ENCODE measurements at regions not wholly inside any gene's neighbourhood (a gene's known extent, or its start where the extent isn't known, plus 50 kb on each side); places are given as distances from the start of the nearest gene placed in this dataset.

DNA sequence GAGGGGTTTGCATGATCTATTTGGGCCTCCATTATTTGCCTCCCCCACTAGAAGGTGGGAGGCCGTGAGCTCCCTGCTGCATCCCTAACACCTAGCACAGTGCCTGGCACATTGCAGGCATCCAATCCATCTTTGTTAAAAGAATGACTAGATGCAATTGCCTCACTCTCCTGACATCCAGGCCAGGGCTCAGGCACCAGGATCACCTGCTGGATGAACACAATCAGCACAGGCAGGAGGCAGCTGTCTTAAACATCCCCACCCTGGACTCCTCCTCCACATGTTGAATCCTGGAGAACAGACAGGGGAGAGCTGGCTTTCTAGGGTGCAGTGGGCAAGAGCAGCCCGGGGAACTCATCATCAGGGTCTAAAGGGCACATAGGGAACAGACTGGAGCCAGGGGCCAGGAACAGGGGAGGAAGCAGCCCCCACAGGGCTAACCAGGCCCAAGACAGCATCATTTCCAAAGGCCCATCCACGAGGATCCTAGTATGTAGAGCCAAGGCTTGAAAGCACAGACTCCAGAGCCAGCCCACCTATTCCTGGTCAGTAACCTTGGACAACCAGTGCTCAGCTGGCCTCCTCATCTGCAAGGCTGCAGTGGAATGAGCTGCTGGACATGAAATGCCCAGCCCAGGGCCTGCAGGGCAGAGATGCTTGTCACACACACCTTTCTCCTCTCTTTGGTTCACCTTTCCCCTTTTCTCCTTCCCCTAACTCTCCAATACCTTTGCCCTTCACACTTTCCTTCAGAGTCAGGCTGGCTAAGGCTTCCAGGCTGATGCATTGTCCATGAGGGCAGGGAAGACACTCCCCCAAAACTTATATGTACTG is 254.4 kb upstream of the TLE3 start:
- no peak for TF ChIP-seq GATA3 (IDR thresholded peaks at IDR 0.05; ENCODE audit: low read depth, low read length)
- TF ChIP-seq GATA2 (IDR thresholded peaks at IDR 0.05; ENCODE audit: low read depth, low read length) = no peak
